GM12875 (cell line): ENCODE measurements at regions not wholly inside any gene's neighbourhood (a gene's known extent, or its start where the extent isn't known, plus 50 kb on each side); places are given as distances from the start of the nearest gene placed in this dataset.

Experiments
- H3K4me3 ChIP-seq: one replicate; pipeline ENCODE4 v1.5.1; 2011; ENCODE audit warnings: low read depth, low read length, control low read depth
- CTCF ChIP-seq: IDR thresholded peaks from 2 replicates; pipeline ENCODE4 v1.5.1; 2011; ENCODE audit warnings: low read depth, mild to moderate bottlenecking, control low read depth, inconsistent platforms, low read length, moderate library complexity, borderline replicate concordance; ENCODE audit not compliant: insufficient read depth

- H3K4me3 ChIP-seq, result no peak overlapping the region
- no peak for TF ChIP-seq CTCF
These were observed 82.8 kb upstream of the FXR1 start for GRCh38 chr3:180829409-180830405.

- TF ChIP-seq CTCF, result no peak
- no peak overlapping the region for H3K4me3 ChIP-seq
These were observed 77.0 kb upstream of the FXR1 start for GRCh38 chr3:180835501-180835900.

- no peak for TF ChIP-seq CTCF
- H3K4me3 ChIP-seq, result no peak overlapping the region
These were observed 75.7 kb upstream of the FXR1 start for GRCh38 chr3:180836766-180837165.

GRCh38 chr3:180854887-180855286 lies 57.6 kb upstream of the FXR1 start:
- no peak for TF ChIP-seq CTCF

GRCh38 chr3:180855364-180855763 lies 57.1 kb upstream of the FXR1 start:
- 0 out of 2 replicates have a peak, but pooled peaks have one; percentile 22 for TF ChIP-seq CTCF
- no peak overlapping the region for H3K4me3 ChIP-seq

More at GRCh38 chr3:180854887-180855286, 57.6 kb upstream of the FXR1 start:
- no peak overlapping the region for H3K4me3 ChIP-seq

- TF ChIP-seq CTCF, result no peak
- H3K4me3 ChIP-seq, result no peak overlapping the region
These were observed 56.5 kb upstream of the FXR1 start for GRCh38 chr3:180855956-180856355.
